Dermis blood vessel endothelial cell (primary cell): ENCODE measurements at regions not wholly inside any gene's neighbourhood (a gene's known extent, or its start where the extent isn't known, plus 50 kb on each side); places are given as distances from the start of the nearest gene placed in this dataset.
"Not testable (repeated sequence)": the region's sequence is repeated elsewhere in the genome, so short reads cannot be mapped to it uniquely, and the experiment has no call there.

Source experiments
- DNase-seq: peaks from one replicate; pipeline ENCODE4 v3.0.0; 2010

DNA sequence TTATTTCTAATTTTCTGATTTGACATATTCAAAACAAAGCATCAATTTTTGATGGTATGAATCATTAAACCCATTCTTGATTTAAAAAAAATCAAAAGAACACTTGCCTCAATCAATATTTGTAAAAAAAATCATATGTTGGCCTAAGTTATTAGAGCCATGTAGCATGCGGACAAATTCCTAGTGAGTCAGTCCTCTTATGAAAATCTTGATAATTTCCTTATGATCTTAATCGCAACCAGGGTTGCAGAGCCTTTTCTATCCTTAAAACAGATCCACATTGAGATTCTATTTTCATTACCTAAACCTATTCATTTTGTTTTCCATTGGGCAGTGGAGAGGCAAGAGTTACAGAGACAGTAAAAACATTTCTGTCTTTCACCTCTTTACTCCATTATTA, 203.2 kb downstream of the ARL4A start:
- DNase-seq, result no peak

DNA sequence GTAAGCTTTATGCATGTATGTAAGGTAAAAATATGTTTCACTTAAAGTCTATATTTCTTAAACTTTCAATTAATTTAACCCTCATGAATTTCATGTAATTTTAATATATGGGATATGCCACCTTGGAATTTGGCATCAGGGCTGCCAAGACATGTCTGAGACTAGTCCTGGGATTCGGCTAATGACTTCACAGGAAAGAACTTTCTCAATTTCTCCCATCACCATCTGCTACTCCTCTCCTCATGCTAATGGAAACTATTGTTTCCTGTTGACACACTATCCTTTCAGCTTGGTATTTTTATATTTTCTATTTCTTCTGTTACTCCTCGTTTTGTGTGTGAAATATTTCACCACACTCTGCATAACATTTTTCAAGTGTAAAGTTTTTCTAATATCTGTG, 205.9 kb downstream of the ARL4A start:
- no peak for DNase-seq

- no peak for DNase-seq
Observed at GRCh38 chr7:12895296-12895695, 207.9 kb downstream of the ARL4A start.

DNA sequence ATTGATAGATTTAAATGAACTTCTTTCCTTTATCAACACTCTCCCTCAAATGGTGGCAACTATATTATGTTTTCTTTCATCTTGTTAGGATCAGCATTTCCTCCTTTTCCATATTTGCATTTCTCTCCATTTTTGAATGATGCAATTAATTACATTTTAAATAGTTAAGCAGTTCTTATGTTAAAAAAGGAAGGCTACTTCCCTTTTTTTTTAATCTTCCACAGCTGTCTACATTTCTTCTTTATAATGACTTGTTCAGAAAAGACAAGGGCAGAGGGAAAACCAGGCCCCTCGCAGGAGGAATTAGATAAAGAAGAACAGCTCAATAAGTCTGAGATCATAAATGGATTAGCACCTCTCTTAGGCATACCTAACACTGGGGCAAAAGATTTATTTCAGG, 208.9 kb downstream of the ARL4A start:
- no peak for DNase-seq

DNA sequence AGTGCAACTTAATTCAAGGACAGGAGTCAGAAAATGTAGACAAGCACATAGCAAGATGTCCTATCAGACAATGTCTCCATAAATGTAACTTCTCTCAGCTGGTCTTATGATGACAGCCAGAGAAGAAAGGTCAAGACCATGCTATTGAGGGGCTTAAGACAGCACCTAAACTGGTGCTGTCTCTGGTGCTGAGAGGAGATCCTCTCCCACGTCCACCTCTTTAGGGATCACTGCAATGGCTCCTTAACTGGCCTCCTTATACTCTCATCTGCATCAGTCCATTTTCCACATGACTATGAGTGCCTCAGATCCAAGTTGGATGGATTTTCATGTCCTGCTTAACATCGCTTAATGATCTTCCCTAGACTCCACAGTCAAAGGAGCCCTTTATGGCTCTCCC, 210.6 kb downstream of the ARL4A start:
- DNase-seq, result no peak

GRCh38 chr7:12898620-12899019, 211.2 kb downstream of the ARL4A start:
- DNase-seq, result no peak

DNA sequence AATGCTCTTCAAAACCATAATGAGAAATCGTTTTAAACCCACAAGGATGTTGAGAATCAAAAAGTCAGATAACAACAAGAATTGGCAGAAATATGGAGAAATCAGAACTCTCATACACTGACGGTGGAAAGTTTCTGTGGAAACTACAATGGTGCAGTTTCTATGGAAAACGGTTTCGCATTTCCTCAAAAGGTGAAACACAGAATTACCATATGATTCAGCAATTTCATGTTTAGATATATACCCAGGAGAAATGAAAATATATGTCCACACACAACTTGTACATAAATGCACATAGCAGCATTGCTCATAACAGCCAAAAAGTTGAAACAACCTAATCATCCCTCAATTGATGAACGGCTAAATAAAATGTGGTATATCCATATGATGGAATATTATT, 218.2 kb downstream of the ARL4A start:
- no peak for DNase-seq

DNA sequence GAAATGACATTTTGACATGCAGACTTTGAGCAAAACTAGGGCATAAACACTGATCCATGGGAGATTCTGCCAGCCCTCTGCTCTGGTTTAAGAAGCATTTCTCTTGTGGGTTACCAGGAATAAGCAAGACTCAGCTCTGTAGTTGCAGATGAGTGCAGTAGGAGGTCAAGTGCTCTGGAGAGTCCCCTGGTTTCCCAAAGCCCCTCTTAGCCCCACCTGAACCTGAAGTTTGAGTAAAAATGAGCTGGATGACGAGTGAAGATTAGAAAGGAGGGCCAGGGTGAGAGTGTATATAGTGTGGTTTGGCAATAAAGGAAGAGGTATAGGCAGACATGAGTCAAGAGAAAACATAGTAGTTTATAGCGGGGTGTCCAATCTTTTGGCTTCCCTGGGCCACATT, 220.3 kb downstream of the ARL4A start:
- no peak for DNase-seq

DNA sequence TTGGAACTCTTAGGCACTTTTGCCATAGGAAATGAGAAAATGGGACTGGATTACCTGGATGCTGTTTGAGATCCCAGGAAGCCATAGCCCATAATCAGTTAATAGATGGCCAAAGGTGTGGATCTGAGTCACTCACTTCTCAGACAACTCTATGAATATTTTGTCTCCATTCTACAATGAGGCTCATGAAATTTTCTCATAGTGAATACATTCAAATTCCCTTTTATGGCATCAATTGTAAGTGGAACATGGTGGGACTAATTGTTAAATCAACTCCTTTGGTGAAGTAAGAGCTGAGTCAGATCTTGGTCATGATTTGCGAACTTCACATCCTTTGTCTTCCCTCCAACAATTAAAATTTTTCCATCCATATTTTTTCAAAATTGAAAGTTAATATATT, 222.1 kb downstream of the ARL4A start:
- DNase-seq, result no peak

- DNase-seq, result no peak
Observed at GRCh38 chr7:12911053-12911452, 223.6 kb downstream of the ARL4A start.

GRCh38 chr7:12913002-12913401, 225.6 kb downstream of the ARL4A start:
- no peak for DNase-seq

DNA sequence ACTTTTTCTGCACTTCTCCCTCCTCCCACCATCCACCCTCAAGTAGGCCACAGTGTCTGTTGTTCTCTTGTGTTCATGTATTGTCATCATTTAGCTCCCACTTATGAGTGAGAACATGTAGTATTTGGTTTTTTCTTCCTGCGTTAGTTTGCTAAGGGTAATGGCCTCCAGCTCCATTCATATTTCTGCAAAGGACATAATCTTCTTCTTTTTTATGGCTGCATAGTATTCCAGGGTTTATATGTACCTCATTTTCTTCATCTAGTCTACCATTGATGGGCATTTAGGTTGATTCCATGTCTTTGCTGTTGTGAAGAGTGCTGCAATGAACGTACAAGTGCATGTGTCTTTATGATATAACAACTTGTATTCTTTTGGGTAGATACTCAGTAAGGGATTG, 230.4 kb downstream of the ARL4A start:
- no peak for DNase-seq

- peak; percentile 40 for DNase-seq
Observed at GRCh38 chr7:12921751-12922345, 234.4 kb downstream of the ARL4A start.

DNA sequence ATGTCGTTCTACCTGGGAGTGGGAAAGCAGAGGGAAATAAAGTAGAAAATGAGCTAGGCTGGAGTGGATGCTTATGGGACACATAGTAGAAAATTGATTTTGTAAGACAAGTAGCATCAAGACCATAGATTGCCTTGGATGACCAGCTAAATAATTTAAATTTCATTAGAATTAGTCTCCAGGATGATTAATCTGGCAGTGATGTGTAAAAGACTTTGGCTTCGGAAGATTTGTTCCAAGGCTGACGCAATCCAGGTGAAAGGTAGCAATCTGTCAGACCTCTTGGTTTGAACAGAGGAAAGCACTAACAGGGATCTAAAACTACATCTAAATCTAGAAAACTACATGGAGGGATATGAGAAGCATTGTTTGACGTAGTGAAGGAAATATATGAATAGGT, 236.5 kb downstream of the ARL4A start:
- DNase-seq, result no peak

DNA sequence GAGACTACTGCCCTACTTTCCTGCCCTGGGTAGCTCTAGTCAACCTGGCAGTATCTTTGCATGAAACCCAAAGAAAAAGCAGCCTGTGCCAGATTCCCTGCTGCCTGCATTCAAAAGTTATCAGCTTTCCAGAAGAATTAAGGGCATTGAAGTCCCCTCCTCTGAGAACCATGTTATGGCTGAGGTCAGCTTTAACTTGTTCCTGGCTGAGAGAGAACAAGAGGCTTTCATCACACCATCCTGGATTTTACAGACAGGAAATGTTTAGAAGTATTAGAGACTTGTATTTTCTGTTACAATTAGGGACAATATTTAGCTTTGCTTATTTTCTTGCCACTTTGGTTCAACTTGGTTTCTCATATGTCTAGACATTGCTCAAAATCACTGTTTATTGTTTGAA, 238.8 kb downstream of the ARL4A start:
- DNase-seq, result no peak

DNA sequence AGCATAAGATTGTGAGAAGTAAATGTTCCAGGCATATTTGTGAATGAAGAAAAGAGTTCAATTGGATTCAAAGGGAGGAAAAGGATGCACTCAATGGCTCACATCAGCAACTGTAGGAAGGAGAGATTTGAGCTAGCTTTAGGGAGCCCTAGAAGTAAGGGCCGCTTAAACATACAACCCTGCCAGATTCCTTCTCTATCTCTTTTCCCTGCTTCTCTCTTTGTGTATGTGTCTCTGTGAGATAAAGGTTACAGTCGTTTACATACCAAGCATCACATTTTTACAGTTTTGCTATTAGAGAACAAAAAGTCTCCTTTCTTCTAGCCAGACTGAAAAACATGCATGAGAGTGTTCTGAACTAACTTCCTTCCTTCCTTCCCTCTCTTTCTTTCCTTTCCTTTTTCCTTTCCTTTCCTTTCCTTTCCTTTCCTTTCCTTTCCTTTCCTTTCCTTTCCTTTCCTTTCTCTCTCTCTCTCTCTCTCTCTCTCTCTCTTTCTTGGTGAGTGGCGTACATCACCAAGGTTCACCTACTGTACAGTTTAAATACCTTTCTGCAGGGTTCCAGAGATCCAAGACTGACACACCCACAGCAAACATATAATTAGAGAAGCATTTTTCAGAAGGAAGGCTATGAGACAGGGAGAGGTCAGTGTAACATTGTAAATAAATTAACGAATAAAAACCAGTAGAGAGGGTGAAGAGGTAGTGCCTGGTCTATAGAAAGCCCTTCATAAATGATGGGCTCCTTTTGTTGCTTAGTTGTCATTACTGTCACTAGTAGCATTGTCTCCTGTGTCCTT, 240.4 kb downstream of the ARL4A start:
- no peak for DNase-seq

GRCh38 chr7:12929476-12930140, 242.2 kb downstream of the ARL4A start:
- DNase-seq, result no peak

DNA sequence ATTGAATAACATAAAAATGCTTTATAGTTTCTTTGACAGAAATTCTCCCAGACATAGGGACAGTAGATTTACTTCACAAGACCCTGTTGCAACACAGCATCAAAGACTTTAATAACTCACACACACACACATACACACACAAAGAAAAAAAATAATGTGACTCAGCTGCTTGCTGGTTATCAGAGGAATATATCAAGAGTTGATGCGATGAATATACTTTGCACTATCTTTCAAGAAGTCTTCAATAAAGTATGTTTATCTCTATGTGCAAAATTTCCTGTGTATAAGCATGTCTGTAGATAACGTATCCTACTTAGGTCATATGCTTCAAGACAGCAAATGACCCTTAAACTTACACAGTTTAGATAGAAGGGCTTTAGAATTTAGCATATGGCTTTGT, 243.1 kb downstream of the ARL4A start:
- DNase-seq, result no peak

DNA sequence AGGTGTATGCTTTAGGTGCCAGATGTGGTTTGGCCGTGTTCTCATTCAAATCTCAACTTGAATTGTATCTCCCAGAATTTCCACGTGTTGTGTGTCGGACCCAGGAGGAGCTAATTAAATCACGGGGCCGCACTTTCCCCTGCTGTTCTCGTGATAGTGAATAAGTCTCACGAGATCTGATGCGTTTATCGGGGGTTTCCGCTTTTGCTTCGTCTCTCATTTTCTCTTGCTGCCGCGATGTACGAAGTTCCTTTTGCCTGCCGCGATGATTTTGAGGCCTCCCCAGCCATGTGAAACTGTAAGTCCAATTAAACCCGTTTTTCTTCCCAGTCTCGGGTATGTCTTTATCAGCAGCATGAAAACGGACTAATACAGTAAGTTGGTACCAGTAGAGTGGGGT, 244.0 kb downstream of the ARL4A start:
- DNase-seq, result not testable (repeated sequence)

DNA sequence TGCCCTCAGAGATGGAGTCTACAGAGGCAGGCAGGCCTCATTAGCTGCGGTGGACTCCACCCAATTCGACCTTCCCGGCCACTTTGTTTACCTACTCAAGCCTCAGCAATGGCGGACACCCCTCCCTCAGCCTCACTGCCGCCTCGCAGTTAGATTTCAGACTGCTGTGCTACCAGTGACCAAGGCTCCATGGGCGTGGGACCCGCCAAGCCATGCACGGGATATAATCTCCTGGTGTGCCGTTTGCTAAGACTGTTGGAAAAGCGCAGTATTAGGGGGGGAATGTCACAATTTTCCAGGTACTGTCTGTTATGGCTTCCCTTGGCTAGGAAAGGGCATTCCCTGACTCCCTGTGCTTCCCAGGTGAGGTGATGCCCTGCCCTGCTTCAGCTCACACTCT, 252.3 kb downstream of the ARL4A start:
- DNase-seq, result no peak

GRCh38 chr7:12941512-12941911, 254.1 kb downstream of the ARL4A start:
- DNase-seq, result no peak

- DNase-seq, result no peak
Observed at GRCh38 chr7:12942609-12943008, 255.2 kb downstream of the ARL4A start.

DNA sequence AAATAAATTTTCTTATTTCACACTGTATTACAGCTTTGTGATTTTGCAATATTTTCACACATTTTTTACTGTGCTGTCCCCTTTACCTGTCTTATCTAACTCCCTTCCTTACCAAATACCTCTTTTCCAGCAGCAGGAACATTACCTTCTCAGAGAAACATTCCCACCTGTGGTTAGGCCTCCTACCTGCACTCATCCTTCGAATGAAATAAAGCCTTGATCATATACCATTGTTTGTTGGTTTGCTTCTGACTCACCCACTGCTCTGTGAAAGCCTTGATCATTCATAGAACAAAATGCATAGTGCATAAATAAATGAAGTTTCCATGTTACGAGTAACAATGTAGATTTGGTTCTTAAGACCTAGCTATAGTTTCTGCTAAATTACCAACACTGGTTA, 256.3 kb downstream of the ARL4A start:
- no peak for DNase-seq

GRCh38 chr7:12945901-12946300, 258.5 kb downstream of the ARL4A start:
- no peak for DNase-seq
